Fibroblast of lung (primary cell): ENCODE measurements at regions not wholly inside any gene's neighbourhood (a gene's known extent, or its start where the extent isn't known, plus 50 kb on each side); places are given as distances from the start of the nearest gene placed in this dataset.

Experiments used
- CTCF ChIP-seq, 2 donors: IDR thresholded peaks in 1 of 2; conservative IDR thresholded peaks in 1 of 2; 1 replicate in 1 of 2; 2 replicates in 1 of 2; pipeline ENCODE4 v1.5.1; 2011 to 2012; ENCODE audit warnings: low read length in 2 of 2, control low read depth in 1 of 2, inconsistent platforms in 1 of 2, low read depth in 1 of 2, mild to moderate bottlenecking in 1 of 2
- EZH2 ChIP-seq: IDR thresholded peaks from 2 replicates; pipeline ENCODE4 v1.5.1; 2012; ENCODE audit warnings: low read length, control low read depth, mild to moderate bottlenecking; ENCODE audit errors: missing control alignments

- TF ChIP-seq CTCF (conservative IDR thresholded peaks at IDR 0.05 in 1 of 2, IDR thresholded peaks at IDR 0.05 in 1 of 2; ENCODE audit: low read depth in 1 of 2, low read length in 2 of 2) (no peak), EZH2 (no peak)
These were observed 725.9 kb upstream of the MDGA2 start for GRCh38 chr14:48401321-48401720.
